DND-41 (cell line): ENCODE measurements at regions not wholly inside any gene's neighbourhood (a gene's known extent, or its start where the extent isn't known, plus 50 kb on each side); places are given as distances from the start of the nearest gene placed in this dataset.

Source experiments
- ATAC-seq: fragments of 200-7000 bp; cut with Tn5 transposase; 3 replicates; pipeline ENCODE4 v1.9.1; 2021; ENCODE audit warnings: low read depth; ENCODE audit not compliant: insufficient read depth
- DNase-seq: peaks from one replicate; pipeline ENCODE4 v3.0.0-alpha.2; 2020
- H2AFZ ChIP-seq: 2 replicates; pipeline ENCODE4 v1.6.0; 2012; ENCODE audit warnings: low read depth, low read length
- H3K27ac ChIP-seq: 2 replicates; pipeline ENCODE4 v1.5.1; 2012; ENCODE audit warnings: low read length, inconsistent platforms
- H3K27me3 ChIP-seq: fragments of 200-600 bp; sonication (generic); 2 replicates; pipeline ENCODE4 v1.6.0; 2012; ENCODE audit warnings: low read length, mild to moderate bottlenecking, inconsistent platforms; ENCODE audit not compliant: insufficient read depth, poor library complexity
- H3K36me3 ChIP-seq: 2 replicates; pipeline ENCODE4 v1.5.1; 2012; ENCODE audit warnings: low read length, inconsistent platforms; ENCODE audit not compliant: insufficient read depth
- H3K4me1 ChIP-seq: 2 replicates; pipeline ENCODE4 v1.5.1; 2012; ENCODE audit warnings: mild to moderate bottlenecking, low read length; ENCODE audit not compliant: insufficient read depth
- H3K4me2 ChIP-seq: 2 replicates; pipeline ENCODE4 v1.6.0; 2012; ENCODE audit warnings: mild to moderate bottlenecking, moderate library complexity, low read length, inconsistent platforms; ENCODE audit not compliant: insufficient read depth
- H3K4me3 ChIP-seq, 2 experiments: fragments of 200-600 bp in 1 of 2; shearing (Covaris generic) in 1 of 2; 2 replicates each; pipeline ENCODE4 v1.5.1; 2012 to 2016; ENCODE audit warnings: inconsistent platforms in 2 of 2, low read length in 2 of 2, mild to moderate bottlenecking in 2 of 2, low read depth in 1 of 2, moderate library complexity in 1 of 2
- H3K79me2 ChIP-seq: 2 replicates; pipeline ENCODE4 v1.6.0; 2012; ENCODE audit warnings: low read length, inconsistent platforms; ENCODE audit not compliant: insufficient read depth
- H3K9ac ChIP-seq: 2 replicates; pipeline ENCODE4 v1.6.0; 2012; ENCODE audit warnings: low read depth, mild to moderate bottlenecking, inconsistent platforms, low read length, moderate library complexity
- H3K9me3 ChIP-seq: 2 replicates; pipeline ENCODE4 v1.5.1; 2012; ENCODE audit warnings: low read length, moderate library complexity, mild to moderate bottlenecking, inconsistent platforms; ENCODE audit not compliant: insufficient read depth, severe bottlenecking
- H4K20me1 ChIP-seq: 2 replicates; pipeline ENCODE4 v1.6.0; 2012; ENCODE audit warnings: low read length; ENCODE audit not compliant: insufficient read depth
- EZH2 ChIP-seq: IDR thresholded peaks from 3 replicates; pipeline ENCODE4 v1.6.1; 2012; ENCODE audit warnings: borderline replicate concordance, low read depth, mild to moderate bottlenecking, moderate library complexity, low read length, inconsistent platforms; ENCODE audit not compliant: severe bottlenecking
- TF ChIP-seq, protein P1 (sequence below): IDR thresholded peaks from 2 replicates; pipeline ENCODE4 v1.5.1; 2012; ENCODE audit warnings: borderline replicate concordance, low read length, moderate library complexity, mild to moderate bottlenecking; ENCODE audit not compliant: poor library complexity, severe bottlenecking; ENCODE audit errors: extremely low read depth

DNA sequence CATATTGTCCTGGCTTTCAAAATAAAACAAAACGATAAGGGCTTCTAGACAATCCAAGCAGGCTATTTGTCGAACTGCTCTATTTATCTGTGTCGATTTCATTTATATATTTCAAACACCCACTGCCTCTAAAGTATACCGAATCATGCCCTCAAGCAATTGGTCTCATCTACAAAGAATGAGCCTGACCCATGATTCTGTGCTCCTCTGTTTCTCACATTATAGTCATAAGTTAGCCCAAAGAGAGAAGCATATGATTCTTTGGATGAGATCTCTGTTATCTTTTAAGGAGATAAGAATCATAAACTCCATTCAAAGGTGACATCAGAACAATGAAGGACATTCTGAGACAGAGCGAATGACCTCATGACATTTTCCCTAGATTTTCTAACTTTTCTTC lies 191.1 kb downstream of the MAP2K6 start:
- H3K27ac ChIP-seq = no peak overlapping the region
- TF ChIP-seq EZH2 = no peak
- TF ChIP-seq, protein P1, sequence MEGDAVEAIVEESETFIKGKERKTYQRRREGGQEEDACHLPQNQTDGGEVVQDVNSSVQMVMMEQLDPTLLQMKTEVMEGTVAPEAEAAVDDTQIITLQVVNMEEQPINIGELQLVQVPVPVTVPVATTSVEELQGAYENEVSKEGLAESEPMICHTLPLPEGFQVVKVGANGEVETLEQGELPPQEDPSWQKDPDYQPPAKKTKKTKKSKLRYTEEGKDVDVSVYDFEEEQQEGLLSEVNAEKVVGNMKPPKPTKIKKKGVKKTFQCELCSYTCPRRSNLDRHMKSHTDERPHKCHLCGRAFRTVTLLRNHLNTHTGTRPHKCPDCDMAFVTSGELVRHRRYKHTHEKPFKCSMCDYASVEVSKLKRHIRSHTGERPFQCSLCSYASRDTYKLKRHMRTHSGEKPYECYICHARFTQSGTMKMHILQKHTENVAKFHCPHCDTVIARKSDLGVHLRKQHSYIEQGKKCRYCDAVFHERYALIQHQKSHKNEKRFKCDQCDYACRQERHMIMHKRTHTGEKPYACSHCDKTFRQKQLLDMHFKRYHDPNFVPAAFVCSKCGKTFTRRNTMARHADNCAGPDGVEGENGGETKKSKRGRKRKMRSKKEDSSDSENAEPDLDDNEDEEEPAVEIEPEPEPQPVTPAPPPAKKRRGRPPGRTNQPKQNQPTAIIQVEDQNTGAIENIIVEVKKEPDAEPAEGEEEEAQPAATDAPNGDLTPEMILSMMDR = no peak
- no peaks in the 10 kb centered on the region for H3K79me2 ChIP-seq
- DNase-seq (no peak), ATAC-seq (no peak)
- H3K4me3 ChIP-seq = no peak overlapping the region
- H3K4me1 ChIP-seq = peaks cover 18% of the 10 kb centered on the region
- H4K20me1 ChIP-seq = no peaks in the 10 kb centered on the region
- no peaks in the 10 kb centered on the region for H3K27me3 ChIP-seq
- H3K9ac ChIP-seq = no peak overlapping the region
- H3K4me2 ChIP-seq = no peak overlapping the region
- no peaks in the 10 kb centered on the region for H3K36me3 ChIP-seq
- H2AFZ ChIP-seq = no peak overlapping the region
- H3K9me3 ChIP-seq = no peaks in the 10 kb centered on the region

DNA sequence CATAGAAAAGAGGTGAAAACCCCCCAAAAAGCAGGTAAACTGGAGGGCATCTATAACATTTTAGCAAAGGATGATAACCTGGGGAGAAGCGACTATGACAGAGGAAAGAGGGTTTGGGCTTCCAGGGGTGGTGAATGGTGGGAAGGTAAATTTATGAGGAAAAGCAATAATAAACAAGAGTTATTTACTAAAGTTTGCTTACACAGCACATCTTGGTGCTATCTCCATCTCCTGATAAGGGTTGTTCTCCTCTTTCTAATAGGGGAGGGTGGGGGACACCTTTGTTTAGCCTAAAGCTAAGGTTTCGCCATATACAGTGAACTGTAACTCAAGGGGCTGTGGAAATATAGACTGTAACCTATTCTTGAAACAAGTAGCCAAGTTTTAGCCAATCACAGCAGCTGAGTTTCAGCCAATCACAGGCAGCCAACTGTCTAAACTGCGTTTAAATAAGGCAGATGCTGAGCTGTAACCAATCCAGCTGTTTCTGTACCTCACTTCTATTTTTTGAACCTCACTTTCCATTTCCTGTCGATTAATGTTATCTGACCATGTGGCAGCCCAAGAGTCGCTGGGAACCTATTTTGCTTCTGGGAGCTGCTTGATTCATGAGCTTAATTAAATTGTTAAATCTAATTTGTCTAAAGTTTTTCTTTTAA lies 191.8 kb downstream of the MAP2K6 start:
- no peak overlapping the region for H3K4me2 ChIP-seq
- no peaks in the 10 kb centered on the region for H3K9me3 ChIP-seq
- H3K79me2 ChIP-seq = no peaks in the 10 kb centered on the region
- DNase-seq (no peak), ATAC-seq (no peak)
- no peaks in the 10 kb centered on the region for H4K20me1 ChIP-seq
- no peak overlapping the region for H2AFZ ChIP-seq
- no peaks in the 10 kb centered on the region for H3K27me3 ChIP-seq
- H3K36me3 ChIP-seq = no peaks in the 10 kb centered on the region
- H3K9ac ChIP-seq = no peak overlapping the region
- no peak overlapping the region for H3K27ac ChIP-seq
- peaks cover 18% of the 10 kb centered on the region for H3K4me1 ChIP-seq
- H3K4me3 ChIP-seq = no peak overlapping the region
- TF ChIP-seq, protein P1 = no peak
- TF ChIP-seq EZH2 = no peak

DNA sequence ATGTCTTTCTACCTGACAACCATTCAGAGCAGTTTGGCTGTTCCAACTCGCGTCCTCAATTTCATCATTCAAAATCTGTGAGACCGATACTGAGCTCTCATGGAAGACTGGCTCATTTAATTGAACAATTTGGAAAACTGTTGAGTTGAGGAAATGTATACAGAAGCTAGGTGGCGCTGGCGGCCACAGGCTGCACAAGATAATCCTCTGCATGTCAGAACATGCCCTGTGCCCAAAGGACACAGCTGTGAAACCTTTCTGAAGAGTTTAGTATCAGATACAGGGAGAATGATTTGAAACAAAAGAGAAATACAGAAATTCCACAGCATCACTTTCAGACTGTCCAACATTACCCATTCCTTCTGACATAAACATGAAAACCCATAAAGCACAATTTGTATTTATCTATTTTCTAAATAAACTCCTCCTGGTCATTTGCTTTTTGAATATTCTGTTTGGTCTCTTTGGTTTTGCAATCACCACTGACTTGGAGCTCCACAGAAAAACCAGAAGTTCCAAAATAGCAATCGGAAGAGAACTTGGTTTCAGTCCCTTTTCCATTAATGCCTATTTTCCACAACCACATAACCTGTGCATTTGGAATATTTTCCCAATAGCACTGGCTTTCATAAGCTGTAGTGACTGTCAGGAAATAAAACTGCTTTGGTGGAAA lies 192.8 kb downstream of the MAP2K6 start:
- Histone ChIP-seq H3K27me3 (no peaks in the 10 kb centered on the region), H3K79me2 (no peaks in the 10 kb centered on the region), H2AFZ (no peak overlapping the region), H4K20me1 (no peaks in the 10 kb centered on the region), H3K36me3 (no peaks in the 10 kb centered on the region), H3K9ac (no peak overlapping the region), H3K4me1 (peaks cover 16% of the 10 kb centered on the region), H3K4me2 (no peak overlapping the region), H3K27ac (no peak overlapping the region), H3K9me3 (no peaks in the 10 kb centered on the region), H3K4me3 (no peak overlapping the region)
- ATAC-seq (peak; percentile 72), DNase-seq (peak; percentile 61)
- TF ChIP-seq, protein P1 = peak; percentile 78
- no peak for TF ChIP-seq EZH2
